ENCODE measurements at regions not wholly inside any gene's neighbourhood (a gene's known extent, or its start where the extent isn't known, plus 50 kb on each side); places are given as distances from the start of the nearest gene placed in this dataset.

GRCh38 chr1:119219711-119220110 lies 79.3 kb upstream of the WARS2 start:
- DNase-seq (ENCODE audit: insufficient read length, low spot score, missing footprints), result no peak
- H3K79me2 ChIP-seq (ENCODE audit: insufficient read depth, low read length), result no peaks in the 10 kb centered on the region
- TF ChIP-seq, protein P1, sequence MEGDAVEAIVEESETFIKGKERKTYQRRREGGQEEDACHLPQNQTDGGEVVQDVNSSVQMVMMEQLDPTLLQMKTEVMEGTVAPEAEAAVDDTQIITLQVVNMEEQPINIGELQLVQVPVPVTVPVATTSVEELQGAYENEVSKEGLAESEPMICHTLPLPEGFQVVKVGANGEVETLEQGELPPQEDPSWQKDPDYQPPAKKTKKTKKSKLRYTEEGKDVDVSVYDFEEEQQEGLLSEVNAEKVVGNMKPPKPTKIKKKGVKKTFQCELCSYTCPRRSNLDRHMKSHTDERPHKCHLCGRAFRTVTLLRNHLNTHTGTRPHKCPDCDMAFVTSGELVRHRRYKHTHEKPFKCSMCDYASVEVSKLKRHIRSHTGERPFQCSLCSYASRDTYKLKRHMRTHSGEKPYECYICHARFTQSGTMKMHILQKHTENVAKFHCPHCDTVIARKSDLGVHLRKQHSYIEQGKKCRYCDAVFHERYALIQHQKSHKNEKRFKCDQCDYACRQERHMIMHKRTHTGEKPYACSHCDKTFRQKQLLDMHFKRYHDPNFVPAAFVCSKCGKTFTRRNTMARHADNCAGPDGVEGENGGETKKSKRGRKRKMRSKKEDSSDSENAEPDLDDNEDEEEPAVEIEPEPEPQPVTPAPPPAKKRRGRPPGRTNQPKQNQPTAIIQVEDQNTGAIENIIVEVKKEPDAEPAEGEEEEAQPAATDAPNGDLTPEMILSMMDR (IDR thresholded peaks at IDR 0.05; ENCODE audit: extremely low read depth, low read depth, low read length), result no peak
- H2AFZ ChIP-seq (ENCODE audit: low read length), result no peak overlapping the region
- H3K4me1 ChIP-seq (ENCODE audit: insufficient read depth, low read length), result peaks cover 8% of the 10 kb centered on the region
- no peaks in the 10 kb centered on the region for H3K9me3 ChIP-seq (ENCODE audit: low read depth, low read length)
- no peak overlapping the region for H3K4me2 ChIP-seq (ENCODE audit: insufficient read depth, low read length)
- no peaks in the 10 kb centered on the region for H4K20me1 ChIP-seq (ENCODE audit: insufficient read depth, low read length)
- H3K36me3 ChIP-seq (ENCODE audit: insufficient read depth, low read length), result no peaks in the 10 kb centered on the region
- no peak overlapping the region for H3K4me3 ChIP-seq (ENCODE audit: insufficient read depth, low read length)
- H3K27me3 ChIP-seq (ENCODE audit: insufficient read depth, low read length), result no peaks in the 10 kb centered on the region
- H3K27ac ChIP-seq (ENCODE audit: low read depth, low read length), result no peak overlapping the region

DNA sequence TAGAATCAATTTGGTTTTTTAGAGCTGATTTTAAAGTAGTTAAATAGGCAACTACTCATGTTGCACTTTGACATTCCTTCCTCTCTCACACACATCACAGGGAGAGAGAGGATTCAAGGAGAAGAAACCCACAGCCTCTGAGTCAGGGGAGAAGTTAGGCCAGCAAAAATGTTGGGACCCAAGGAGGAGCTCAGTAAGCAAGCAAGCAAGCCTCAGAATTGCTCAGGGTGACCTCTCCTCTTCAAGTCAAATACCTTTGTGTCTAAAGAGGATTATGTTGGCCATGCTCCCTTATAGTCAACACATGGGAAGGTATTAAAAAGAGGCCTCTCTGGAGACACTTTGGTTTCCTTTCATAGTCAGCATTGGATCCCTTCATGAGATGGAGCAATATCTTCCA lies 80.5 kb upstream of the WARS2 start:
- H3K79me2 ChIP-seq (ENCODE audit: insufficient read depth, low read length), result no peaks in the 10 kb centered on the region
- no peak overlapping the region for H3K4me2 ChIP-seq (ENCODE audit: insufficient read depth, low read length)
- TF ChIP-seq, protein P1 (IDR thresholded peaks at IDR 0.05; ENCODE audit: extremely low read depth, low read depth, low read length), result no peak
- H3K9me3 ChIP-seq (ENCODE audit: low read depth, low read length), result no peaks in the 10 kb centered on the region
- H3K27ac ChIP-seq (ENCODE audit: low read depth, low read length), result no peak overlapping the region
- H4K20me1 ChIP-seq (ENCODE audit: insufficient read depth, low read length), result no peaks in the 10 kb centered on the region
- no peak overlapping the region for H3K4me3 ChIP-seq (ENCODE audit: insufficient read depth, low read length)
- H3K36me3 ChIP-seq (ENCODE audit: insufficient read depth, low read length), result no peaks in the 10 kb centered on the region
- peaks cover 8% of the 10 kb centered on the region for H3K4me1 ChIP-seq (ENCODE audit: insufficient read depth, low read length)
- no peak overlapping the region for H2AFZ ChIP-seq (ENCODE audit: low read length)
- DNase-seq (ENCODE audit: insufficient read length, low spot score, missing footprints), result peak; percentile 81
- no peaks in the 10 kb centered on the region for H3K27me3 ChIP-seq (ENCODE audit: insufficient read depth, low read length)

DNA sequence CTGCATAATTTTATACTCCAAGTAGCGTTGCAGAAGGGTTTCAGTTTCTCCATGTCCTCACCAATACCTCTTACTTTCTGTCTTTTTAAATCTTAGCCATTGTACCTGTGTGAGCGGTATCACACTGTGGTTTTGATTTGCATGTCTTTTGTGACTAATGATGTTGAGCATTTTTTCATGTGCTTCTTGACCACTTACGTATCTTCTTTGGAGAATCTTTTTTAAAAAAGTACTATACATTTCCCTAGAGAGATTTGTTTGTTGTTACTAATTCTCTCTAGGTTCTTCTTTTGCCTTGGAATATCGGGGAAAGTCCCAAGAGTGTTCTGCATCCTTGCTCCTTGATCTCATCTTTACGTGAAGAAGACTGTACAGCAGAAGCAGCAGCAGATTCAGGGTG lies 81.8 kb upstream of the WARS2 start:
- TF ChIP-seq, protein P1 (IDR thresholded peaks at IDR 0.05; ENCODE audit: extremely low read depth, low read depth, low read length), result no peak
- no peak for DNase-seq (ENCODE audit: insufficient read length, low spot score, missing footprints)
- no peaks in the 10 kb centered on the region for H4K20me1 ChIP-seq (ENCODE audit: insufficient read depth, low read length)
- no peak overlapping the region for H2AFZ ChIP-seq (ENCODE audit: low read length)
- H3K4me2 ChIP-seq (ENCODE audit: insufficient read depth, low read length), result no peak overlapping the region
- H3K27me3 ChIP-seq (ENCODE audit: insufficient read depth, low read length), result no peaks in the 10 kb centered on the region
- H3K79me2 ChIP-seq (ENCODE audit: insufficient read depth, low read length), result no peaks in the 10 kb centered on the region
- H3K4me1 ChIP-seq (ENCODE audit: insufficient read depth, low read length), result peaks cover 8% of the 10 kb centered on the region
- H3K4me3 ChIP-seq (ENCODE audit: insufficient read depth, low read length), result no peak overlapping the region
- H3K27ac ChIP-seq (ENCODE audit: low read depth, low read length), result no peak overlapping the region
- no peaks in the 10 kb centered on the region for H3K9me3 ChIP-seq (ENCODE audit: low read depth, low read length)
- no peaks in the 10 kb centered on the region for H3K36me3 ChIP-seq (ENCODE audit: insufficient read depth, low read length)

DNA sequence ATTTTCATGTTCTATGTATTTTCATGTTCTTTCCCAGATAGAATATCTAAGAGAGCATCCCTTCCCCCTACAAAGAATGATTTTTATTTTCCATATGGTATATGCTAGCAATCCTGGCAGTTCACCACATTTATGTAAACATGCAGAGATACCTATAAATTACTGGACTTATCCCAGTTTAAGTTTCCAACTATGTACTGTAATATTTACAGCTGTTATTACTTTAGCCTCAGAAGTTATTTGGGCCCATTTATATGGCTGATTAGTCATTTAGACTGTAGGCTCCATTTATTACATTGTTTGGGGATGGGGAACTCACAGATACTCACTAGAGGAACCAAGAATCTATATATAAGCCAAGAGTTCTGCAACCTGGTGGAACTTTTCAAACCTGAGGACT lies 84.8 kb upstream of the WARS2 start:
- Histone ChIP-seq H3K36me3 (ENCODE audit: insufficient read depth, low read length) (no peaks in the 10 kb centered on the region), H3K79me2 (ENCODE audit: insufficient read depth, low read length) (no peaks in the 10 kb centered on the region), H3K27me3 (ENCODE audit: insufficient read depth, low read length) (no peaks in the 10 kb centered on the region), H3K4me2 (ENCODE audit: insufficient read depth, low read length) (no peak overlapping the region), H3K4me1 (ENCODE audit: insufficient read depth, low read length) (peaks cover 8% of the 10 kb centered on the region), H3K27ac (ENCODE audit: low read depth, low read length) (no peak overlapping the region), H3K4me3 (ENCODE audit: insufficient read depth, low read length) (no peak overlapping the region), H3K9me3 (ENCODE audit: low read depth, low read length) (no peaks in the 10 kb centered on the region), H4K20me1 (ENCODE audit: insufficient read depth, low read length) (no peaks in the 10 kb centered on the region), H2AFZ (ENCODE audit: low read length) (no peak overlapping the region)
- TF ChIP-seq, protein P1 (IDR thresholded peaks at IDR 0.05; ENCODE audit: extremely low read depth, low read depth, low read length), result no peak
- peak; percentile 35 for DNase-seq (ENCODE audit: insufficient read length, low spot score, missing footprints)
